HG02870 (cell line): ENCODE measurements at regions not wholly inside any gene's neighbourhood (a gene's known extent, or its start where the extent isn't known, plus 50 kb on each side); places are given as distances from the start of the nearest gene placed in this dataset.

Source experiments
- ATAC-seq: cut with Tn5 transposase; IDR thresholded peaks from one replicate; pipeline ENCODE4 v1.9.1; 2021; ENCODE audit warnings: mild to moderate bottlenecking, moderate library complexity; ENCODE audit not compliant: unreplicated experiment

GRCh38 chr9:14560194-14560593 is 133.0 kb downstream of the ZDHHC21 start:
- ATAC-seq = peak; percentile 91

GRCh38 chr9:14554886-14555285 is 138.3 kb downstream of the ZDHHC21 start:
- no peak for ATAC-seq

GRCh38 chr9:14547245-14548060 is 145.8 kb downstream of the ZDHHC21 start:
- no peak for ATAC-seq

GRCh38 chr9:14546693-14547092 is 146.5 kb downstream of the ZDHHC21 start:
- no peak for ATAC-seq

- no peak for ATAC-seq
These were observed 151.2 kb downstream of the ZDHHC21 start for GRCh38 chr9:14542071-14542470.

- no peak for ATAC-seq
These were observed 154.7 kb downstream of the ZDHHC21 start for GRCh38 chr9:14538526-14538925.

- no peak for ATAC-seq
These were observed 157.9 kb downstream of the ZDHHC21 start for GRCh38 chr9:14535161-14535955.

GRCh38 chr9:14533867-14534640 is 159.2 kb downstream of the ZDHHC21 start:
- ATAC-seq = no peak

- ATAC-seq = no peak
These were observed 160.6 kb downstream of the ZDHHC21 start for GRCh38 chr9:14532456-14533115.

GRCh38 chr9:14531341-14532269 is 161.6 kb downstream of the ZDHHC21 start:
- no peak for ATAC-seq

GRCh38 chr9:14530841-14531240 is 162.4 kb downstream of the ZDHHC21 start:
- ATAC-seq = no peak

GRCh38 chr9:14530366-14530765 is 162.9 kb downstream of the ZDHHC21 start:
- ATAC-seq = no peak

- ATAC-seq = no peak
These were observed 163.6 kb downstream of the ZDHHC21 start for GRCh38 chr9:14529629-14530028.

GRCh38 chr9:14529054-14529453 is 164.2 kb downstream of the ZDHHC21 start:
- no peak for ATAC-seq

- no peak for ATAC-seq
These were observed 166.7 kb downstream of the ZDHHC21 start for GRCh38 chr9:14526504-14526903.

- no peak for ATAC-seq
These were observed 167.4 kb downstream of the ZDHHC21 start for GRCh38 chr9:14525856-14526255.

- ATAC-seq = no peak
These were observed 168.2 kb downstream of the ZDHHC21 start for GRCh38 chr9:14524873-14525515.

- no peak for ATAC-seq
These were observed 169.7 kb downstream of the ZDHHC21 start for GRCh38 chr9:14523545-14523944.
